HG03095 (cell line): ENCODE measurements at regions not wholly inside any gene's neighbourhood (a gene's known extent, or its start where the extent isn't known, plus 50 kb on each side); places are given as distances from the start of the nearest gene placed in this dataset.

Source experiments
- ATAC-seq: cut with Tn5 transposase; IDR thresholded peaks from one replicate; pipeline ENCODE4 v1.9.1; 2021; ENCODE audit warnings: moderate library complexity; ENCODE audit not compliant: unreplicated experiment

DNA sequence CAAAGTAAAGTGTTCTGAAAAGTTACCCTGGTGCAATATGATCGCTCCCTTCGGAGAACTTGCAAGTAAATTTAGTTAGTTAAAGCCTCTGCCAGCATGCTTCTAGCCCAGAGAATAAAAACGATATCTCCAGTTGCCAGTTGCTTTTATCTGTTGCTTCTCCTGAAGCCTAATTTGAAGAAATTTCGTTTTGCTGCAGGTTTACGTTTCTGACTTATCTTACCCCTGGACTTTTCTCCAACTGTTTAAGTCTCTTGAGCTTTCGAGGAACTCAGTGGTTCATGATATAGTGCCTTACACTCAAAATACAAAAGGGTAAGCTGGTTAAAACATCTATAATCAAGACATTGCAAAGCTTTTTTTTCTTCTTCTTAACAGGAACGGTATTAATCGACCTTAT, 131.1 kb downstream of the FAM161A start:
- no peak for ATAC-seq

DNA sequence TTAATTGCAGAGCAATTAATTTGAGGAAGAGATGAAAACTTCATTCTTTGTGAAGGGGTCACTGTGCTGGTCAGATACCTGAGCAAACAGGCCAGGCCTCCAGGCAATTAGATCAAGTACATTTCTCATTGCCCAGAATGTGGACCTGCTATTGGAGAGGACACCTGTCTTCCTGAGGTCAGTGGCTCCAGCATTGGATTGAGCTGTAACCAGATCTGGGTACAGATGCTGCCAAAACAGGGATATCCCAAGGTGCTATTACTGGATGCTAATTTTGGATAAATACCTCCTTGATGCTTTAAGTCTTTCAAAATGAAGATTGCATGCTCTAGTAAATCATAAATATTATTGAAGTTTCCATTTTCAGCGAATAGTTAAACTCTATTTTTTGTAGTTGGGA, 131.5 kb downstream of the FAM161A start:
- no peak for ATAC-seq

DNA sequence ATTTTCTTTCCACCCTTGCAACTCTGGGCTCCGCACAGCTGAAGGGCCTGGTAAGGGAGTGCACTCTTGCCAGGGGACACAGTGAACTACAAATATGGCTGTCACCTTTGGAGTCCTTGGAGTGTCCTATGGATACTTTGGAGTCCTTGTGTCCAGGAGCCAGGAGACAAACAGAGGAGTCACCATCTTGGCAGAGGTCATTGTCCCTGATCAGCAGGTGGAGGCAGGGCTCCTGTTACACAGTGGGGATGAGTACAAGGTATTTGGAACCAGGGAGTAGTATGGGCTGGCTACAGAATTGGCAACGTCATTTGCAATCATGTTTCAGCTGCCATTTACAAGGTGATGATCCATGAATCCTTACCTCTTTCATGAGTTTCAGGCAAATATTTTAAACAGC, 132.5 kb downstream of the FAM161A start:
- no peak for ATAC-seq

DNA sequence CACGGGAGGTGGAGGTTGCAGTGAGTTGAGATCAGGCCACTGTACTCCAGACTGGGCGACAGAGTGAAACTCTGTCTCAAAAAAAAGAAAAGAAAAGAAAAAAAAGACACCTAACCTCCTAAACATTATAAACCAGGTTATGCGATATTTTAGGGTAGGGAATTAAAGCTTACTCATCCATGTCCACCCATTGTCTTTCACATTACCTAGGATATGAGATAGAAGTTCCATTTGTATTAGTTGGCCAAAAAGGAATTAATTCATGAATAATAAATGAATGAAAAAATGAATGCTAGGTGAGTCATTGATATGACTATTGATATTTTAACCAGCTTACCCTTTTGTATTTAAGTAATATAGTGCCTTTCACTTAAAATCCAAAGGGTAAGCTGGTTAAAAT, 132.9 kb downstream of the FAM161A start:
- no peak for ATAC-seq

DNA sequence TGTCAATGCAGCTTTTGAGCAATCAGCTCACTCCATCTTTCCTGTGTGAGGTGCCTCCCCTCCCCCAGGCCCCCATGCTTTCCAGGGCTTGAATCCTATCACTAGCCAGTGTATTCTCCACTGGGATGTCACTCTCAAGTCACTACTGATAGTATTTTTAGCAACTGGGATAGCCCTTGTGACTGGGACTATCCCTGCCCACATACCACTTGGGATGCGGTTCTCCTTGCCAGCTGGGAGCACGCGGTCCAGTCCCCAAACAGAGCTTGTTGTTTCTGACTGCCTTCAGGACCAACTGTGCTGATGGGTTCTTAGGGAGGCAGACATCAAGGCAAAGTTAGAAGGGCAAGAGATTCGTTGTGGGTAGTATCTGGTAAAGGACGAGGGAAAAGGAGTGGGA, 134.9 kb downstream of the FAM161A start:
- no peak for ATAC-seq

DNA sequence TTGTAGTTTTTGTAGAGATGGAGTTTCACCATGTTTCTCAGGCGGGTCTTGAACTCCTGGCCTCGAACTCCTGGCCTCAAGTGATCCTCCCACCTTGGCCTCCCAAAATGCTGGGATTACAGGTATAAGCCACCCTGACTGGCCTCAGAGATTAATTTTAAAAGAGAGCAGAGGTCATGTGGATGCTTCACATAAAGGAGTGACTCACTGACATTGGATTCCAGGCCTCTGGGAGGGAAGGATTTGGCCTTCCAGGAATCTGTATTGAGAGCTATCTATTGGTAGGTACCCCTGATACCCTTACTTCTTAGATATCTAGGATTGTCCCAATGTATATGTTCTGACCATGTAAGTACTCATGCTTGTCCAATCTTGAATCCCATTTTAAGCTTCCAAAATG, 138.4 kb downstream of the FAM161A start:
- ATAC-seq = no peak

DNA sequence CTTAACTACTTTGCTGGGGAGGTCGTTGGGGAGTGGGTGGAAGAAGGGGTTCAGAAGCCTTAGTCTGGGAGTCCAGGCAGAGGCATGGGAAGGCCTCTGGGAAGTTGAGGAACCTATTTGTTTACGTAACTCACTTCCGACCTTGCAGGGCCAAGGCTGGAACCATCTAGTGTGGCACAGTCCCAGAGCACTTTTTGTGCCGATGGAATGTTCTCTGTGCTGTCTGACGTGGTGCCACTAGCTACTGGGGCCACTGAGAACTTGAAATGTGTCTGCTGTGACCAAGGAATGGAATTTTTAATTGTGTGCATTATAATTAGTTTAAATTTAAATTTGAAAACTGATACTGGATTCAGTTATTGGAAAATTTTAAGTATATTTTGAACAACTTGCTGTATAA, 139.7 kb downstream of the FAM161A start:
- no peak for ATAC-seq

DNA sequence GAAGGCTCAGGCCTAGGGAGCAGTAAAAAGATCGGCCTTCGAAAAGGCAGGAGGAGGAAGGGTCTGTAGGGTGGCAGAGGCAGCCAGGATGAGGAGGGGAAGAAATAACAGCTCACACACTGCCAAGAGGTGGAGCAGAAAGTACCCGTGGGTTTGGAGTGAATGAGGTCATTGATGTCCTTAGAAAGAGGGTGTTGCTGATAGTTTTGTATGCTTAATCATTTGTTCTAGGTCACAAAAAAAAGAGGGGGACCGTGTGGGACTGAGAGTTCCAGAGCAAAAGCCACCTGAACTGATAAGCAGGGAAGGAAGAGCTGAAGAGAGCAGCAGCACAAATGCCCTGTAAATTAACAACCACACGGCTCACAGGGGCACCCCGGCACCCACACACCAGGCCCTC, 140.4 kb downstream of the FAM161A start:
- no peak for ATAC-seq

DNA sequence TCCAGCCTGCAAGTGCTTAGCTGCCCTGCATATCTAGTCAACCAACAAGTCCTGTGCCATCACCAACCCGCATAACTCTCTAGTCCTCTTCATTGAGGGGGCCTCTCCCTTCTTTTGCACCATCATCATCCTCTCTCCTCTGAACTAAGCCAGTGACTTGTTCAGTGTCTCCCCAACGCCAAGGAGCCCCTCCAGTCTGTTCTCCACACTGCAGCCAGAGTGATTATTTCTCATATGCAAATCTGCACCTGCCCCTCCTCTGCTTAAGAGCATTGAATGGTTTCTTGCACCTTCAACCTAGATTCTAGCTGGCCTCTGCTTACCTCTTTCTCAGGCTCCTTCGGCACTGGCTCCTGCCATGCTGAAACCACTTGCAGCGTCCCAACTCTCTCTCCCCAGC, 141.8 kb downstream of the FAM161A start:
- no peak for ATAC-seq

DNA sequence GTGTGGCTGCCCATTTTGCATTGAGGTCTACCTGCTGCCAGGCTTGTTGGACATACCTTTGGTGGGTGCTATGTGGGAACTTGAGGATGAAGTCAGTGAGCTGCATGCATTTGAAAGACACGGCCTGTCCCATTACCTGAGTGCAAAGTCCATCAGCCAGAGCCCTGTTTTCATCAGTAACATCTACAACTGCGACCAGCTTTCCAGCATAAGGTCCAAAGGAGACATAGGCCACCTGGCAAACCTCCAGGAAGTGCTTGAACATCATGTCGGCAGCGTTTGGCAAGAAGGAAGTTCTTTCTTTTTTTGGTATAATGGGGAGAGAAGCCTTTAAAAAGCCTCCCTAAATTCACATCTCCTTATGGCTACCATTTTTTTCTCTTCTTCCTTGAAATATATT, 143.1 kb downstream of the FAM161A start:
- no peak for ATAC-seq

DNA sequence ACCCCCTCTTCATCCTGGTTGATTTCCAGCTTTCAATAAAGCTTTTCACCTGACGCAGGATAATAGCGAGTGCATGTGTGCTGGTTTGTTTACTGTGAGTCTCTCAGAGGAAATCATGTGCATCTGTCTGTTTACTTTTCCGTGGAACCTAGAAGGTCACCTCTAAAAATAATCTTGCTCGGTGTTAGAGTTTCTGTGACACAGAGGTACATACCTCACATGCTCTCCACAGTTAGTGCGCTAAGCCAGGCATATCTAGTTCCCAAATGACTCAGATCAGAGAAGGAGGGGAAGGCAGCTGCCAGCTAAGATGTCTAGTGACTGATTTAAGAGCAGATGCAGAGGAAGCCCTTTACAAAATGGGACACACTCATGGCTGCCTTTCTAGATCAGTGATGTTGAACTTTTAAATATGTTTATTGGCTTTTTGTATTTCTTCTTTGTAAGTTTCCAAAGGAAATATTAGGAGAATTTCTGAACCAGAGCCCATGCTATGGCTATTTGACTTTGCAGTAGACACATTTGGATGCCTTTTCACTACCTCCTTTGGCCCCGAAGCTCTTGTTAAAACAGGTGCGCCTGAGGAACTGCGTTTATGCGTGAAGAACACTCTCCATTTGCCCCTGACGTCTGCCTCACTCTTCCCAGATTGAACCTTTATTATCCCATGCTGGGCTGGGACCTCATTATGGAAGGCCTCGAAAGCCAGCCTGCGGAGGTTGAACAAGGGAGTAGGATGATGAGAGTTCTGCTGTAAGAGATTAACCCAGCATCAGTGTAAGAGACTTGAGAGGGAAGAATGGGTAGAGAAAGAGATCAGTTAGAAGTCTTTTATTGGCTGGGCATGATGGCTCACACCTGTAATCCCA, 145.6 kb downstream of the FAM161A start:
- ATAC-seq = peak; percentile 99

DNA sequence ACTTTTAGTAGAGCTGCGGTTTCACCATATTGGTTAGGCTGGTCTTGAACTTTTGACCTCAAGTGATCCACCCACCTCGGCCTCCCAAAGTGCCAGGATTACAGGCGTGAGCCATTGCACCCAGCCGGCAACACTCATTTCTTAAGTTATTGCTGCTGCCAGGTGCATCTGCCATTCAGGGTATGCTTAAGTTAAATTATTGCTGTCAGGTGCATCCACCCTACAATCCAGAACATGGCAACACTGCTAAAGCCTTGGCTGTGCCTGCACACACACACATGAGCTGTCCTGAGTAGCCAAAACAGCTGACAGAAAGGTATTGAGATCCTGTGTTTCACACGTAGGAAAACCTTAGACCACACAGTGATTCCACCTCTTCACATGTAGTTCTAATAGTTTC, 148.2 kb downstream of the FAM161A start:
- no peak for ATAC-seq

DNA sequence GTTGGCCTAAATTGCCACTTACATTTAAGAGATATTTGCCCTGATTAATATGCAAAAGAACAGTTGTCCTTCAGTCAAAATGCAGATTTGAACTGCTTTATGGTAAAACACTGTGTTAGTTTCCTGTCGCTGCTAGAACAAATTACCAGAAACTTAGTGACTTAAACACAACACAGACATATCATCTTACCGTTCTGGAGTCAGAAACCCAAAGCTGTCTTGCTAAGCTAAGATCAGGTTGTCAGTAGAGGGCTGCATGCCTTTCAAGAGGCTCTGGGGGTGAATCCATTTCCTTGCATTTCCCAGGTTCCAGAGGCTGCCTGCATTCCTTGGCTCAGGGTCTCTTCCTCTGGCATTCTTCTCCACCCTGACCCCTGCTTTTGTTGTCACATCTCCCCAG, 149.5 kb downstream of the FAM161A start:
- ATAC-seq = no peak

DNA sequence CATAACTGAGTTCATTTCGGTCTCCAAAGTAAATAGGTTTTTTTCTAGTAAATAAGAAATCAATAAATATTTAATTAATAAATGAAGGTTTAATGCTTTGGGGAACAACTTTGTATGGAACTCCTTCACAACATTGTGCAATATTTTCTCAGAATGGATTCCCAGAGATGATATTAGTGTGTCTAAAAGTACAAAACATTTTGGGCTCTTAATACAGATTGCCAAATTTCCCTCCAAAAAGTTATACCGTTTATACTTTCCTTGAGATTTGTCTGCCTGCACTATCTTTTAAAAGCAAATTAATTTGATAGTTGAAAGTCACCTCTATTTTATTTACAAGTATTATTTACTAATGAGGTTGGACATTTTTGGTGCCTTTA, 151.8 kb downstream of the FAM161A start:
- ATAC-seq = no peak

DNA sequence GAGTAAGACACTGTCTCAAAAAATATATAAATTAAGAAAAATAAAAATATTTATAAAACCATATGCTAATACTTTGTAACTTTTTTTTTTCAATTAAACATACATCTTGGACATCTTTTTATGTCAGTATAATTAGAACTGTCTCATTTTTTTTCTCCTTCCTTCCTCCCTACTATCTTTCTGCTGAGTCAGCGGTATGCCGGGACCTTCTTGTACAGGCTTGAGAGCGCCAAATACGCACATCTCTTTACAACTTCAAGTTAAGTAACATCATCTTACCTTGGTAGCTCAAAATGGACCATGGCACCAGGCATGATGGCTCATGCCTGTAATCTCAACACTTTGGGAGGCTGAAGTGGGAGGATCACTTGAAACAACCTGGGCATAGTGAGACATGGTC, 153.4 kb downstream of the FAM161A start:
- ATAC-seq = no peak

DNA sequence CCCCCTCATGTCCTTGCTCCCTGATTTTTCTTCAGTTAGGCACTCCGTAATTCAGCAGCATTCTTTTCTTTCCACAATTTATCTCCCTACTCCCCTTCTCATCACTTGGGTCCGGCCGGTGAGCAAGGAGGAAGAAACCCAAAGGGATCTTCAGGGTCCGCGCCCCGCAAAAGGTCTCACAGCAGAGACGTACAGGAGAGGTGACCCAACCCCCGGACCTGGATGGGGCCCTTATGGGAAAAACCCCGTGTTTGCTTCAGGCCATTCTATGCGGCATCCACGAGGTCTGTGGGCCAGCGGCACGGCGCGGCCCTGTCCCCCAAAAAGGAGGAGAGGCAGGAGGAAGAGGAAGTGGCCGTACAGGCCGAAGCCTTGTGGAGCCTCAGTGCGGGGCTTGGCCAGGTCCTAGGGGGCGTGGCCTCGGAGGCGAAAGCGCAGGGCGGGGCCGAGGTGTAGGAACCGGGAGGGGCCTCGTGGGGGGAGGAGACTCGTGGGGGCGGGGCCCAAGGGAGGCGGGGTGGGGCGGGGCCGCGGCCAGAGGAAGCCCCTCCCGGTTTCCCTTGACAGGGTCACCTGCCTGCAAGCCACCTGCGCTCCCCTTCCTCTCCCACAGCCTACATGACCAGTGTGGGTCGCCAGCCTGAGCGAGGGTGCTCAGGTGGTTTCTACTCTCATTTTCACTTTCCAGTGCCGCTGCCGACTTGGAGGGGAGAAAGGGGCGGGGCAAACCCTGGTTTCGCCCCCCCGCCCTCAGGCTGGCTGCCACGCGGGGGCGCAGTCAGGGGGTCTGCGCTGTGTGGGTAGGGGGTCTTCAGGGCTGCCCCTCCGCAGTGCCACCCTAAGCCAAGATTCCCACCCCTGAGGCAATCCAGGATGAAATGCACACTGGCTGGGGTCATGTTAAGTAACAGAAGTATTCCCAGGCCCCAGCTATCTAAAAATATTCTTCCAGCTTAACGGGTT, 156.4 kb upstream of the XPO1 start:
- ATAC-seq = peak; percentile 93

DNA sequence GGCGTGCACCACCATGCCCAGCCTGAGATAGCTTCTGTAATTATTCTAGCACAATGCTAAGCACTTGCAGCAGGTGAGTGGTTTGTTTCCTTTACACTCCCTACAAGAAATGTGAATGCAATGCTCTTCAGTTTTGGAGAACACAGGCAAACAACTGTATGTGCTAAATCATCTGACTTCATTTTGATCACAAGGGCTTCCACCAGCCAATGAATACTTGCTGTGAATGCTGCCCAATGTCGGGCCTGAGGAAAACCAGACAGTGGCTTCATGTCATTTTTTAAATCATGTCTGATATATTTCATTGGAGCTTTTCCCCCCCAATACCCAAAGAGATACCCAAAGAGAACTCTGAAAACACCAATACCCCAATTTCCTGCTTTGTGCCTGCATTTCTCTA, 155.6 kb upstream of the XPO1 start:
- ATAC-seq = no peak

DNA sequence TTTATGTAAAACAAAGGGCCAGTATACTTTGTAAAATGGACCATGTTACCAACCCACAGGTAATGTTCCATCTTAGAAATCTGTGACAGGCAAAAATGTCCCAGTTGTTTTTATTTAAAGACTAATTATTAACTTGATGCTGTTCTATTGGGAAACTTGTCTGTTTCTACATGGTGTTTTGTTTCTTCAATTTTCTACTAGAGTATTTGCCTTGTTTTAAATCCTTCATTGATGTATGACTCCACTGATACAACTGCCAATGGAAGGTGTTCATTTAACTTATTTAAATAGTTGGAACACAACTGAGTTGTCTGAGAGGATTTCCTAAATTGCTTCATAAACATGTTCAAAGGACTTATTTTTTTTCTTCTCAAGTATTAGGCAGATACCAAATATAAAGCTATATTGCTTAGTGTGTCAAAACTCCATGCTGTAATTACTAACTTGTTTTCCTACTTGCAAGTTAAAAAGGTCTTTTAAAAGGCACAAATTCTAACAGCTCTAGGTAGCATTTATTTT, 152.0 kb upstream of the XPO1 start:
- no peak for ATAC-seq

DNA sequence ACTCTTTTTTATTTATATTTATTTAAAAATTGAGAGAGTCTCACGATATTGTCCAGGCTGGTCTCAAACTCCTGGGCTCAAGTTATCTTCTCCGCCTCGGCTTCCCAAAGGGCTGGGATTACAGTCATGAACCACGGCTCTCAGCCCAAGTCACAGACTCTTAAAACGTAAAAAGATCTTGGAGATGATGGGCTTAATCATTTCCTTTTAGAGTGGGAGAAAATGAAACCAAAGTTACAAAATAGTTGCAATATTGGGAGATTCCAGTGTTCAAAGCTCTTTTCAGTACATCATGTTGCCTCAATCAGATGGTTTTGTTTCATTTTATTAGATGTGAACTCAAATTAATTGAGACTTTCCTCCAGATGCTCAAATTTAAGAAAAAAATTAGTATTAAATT, 151.4 kb upstream of the XPO1 start:
- ATAC-seq = no peak

DNA sequence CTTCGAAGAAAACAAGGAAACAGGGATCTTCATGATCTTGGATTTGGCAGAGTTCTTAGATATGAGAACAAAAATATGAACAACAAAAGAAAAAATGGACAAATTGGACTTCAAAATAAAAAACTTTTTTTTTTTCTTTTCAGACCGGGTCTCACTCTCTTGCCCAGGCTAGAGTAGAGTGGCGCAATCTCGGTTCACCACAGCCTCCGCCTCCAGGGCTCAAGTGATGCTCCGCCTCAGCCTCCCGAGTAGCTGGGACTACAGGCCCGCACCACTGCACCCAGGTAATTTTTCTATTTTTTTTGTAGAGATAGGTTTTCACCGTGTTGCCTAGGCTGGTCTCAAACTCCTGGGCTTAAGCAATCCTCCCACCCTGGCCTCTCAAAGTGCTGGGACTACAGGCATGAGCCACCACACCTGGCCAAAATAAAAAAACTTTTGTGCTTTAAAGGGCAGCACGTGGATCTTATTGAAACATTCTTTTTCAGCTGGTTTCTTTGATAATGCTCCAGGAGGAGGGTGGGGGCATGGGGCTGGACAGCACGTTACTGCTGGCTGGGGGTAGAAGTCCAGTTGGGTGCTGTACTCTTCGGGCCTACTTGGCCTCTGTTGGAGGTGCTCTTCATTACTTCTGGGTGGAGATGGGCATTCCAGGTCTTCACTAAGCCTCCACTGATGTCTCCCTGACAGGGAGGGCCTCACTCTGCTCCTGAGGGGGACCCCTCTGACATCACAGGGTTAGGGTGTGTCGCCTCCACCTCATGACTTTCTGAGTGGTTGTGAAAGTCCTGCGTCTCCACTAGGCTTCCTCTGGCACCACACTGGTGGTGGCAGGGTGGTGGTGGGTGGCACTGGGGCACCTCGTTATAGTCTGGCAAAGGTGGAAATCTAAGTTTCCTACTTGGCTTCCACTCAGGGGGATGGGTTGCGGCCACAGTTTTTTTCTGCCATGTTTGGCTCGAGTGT, 150.5 kb upstream of the XPO1 start:
- ATAC-seq = no peak

DNA sequence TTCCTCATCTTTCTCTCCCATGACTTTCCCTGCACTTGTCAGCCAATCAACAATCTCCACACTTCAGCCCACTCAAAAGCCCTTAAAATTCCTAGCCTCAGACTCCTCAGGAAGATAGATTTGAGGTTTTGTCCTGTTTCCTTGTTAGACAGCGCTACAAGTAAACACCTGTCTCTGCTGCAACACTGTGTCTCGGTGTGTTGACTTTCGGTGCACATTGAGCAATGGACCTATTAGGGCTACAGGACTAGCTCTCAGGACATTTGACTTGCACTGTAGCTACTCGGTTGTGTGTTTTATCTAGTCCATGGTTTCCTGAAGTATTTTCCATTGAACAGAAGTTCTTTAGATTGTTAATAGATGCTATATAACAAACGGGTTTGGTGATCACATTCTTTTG, 140.9 kb upstream of the XPO1 start:
- ATAC-seq = no peak
